ENCODE measurements at regions not wholly inside any gene's neighbourhood (a gene's known extent, or its start where the extent isn't known, plus 50 kb on each side); places are given as distances from the start of the nearest gene placed in this dataset.

GRCh38 chr13:40319699-40320579 is 346.5 kb downstream of the FOXO1 start:
- H3K9ac ChIP-seq (ENCODE audit: insufficient read length, low read depth): no peak overlapping the region
- no peak overlapping the region for H3K4me3 ChIP-seq (ENCODE audit: insufficient read length, low read depth)
- DNase-seq (ENCODE audit: low read depth, low spot score): no peak
- H3K4me1 ChIP-seq (ENCODE audit: insufficient read depth, insufficient read length): no peaks in the 10 kb centered on the region
- peaks cover 5% of the 10 kb centered on the region; the same call in 1 of the 2 replicates for H3K9me3 ChIP-seq (ENCODE audit: insufficient read depth, low read length)
- TF ChIP-seq ZNF274 (IDR thresholded peaks at IDR 0.05; ENCODE audit: low read depth, low read length): no peak
- TF ChIP-seq SUZ12 (IDR thresholded peaks at IDR 0.05; ENCODE audit: extremely low read depth, insufficient read depth, insufficient read length): no peak
- no peak for TF ChIP-seq YY1 (IDR thresholded peaks at IDR 0.05; ENCODE audit: insufficient read depth, insufficient read length)
- no peaks in the 10 kb centered on the region for H3K36me3 ChIP-seq (ENCODE audit: insufficient read depth, insufficient read length, low read length)
- H3K27me3 ChIP-seq (ENCODE audit: insufficient read depth, insufficient read length): no peaks in the 10 kb centered on the region

GRCh38 chr13:40328091-40328490 is 338.4 kb downstream of the FOXO1 start:
- H3K9ac ChIP-seq (ENCODE audit: insufficient read length, low read depth): no peak overlapping the region
- H3K9me3 ChIP-seq (ENCODE audit: insufficient read depth, low read length): peaks cover 5% of the 10 kb centered on the region
- no peak overlapping the region for H3K4me3 ChIP-seq (ENCODE audit: insufficient read length, low read depth)
- no peaks in the 10 kb centered on the region for H3K4me1 ChIP-seq (ENCODE audit: insufficient read depth, insufficient read length)
- no peaks in the 10 kb centered on the region for H3K36me3 ChIP-seq (ENCODE audit: insufficient read depth, insufficient read length, low read length)
- TF ChIP-seq SUZ12 (IDR thresholded peaks at IDR 0.05; ENCODE audit: extremely low read depth, insufficient read depth, insufficient read length): no peak
- TF ChIP-seq YY1 (IDR thresholded peaks at IDR 0.05; ENCODE audit: insufficient read depth, insufficient read length): no peak
- no peak for TF ChIP-seq ZNF274 (IDR thresholded peaks at IDR 0.05; ENCODE audit: low read depth, low read length)
- no peaks in the 10 kb centered on the region for H3K27me3 ChIP-seq (ENCODE audit: insufficient read depth, insufficient read length)
- no peak for DNase-seq (ENCODE audit: low read depth, low spot score)

GRCh38 chr13:40329781-40330485 is 336.5 kb downstream of the FOXO1 start:
- no peaks in the 10 kb centered on the region for H3K36me3 ChIP-seq (ENCODE audit: insufficient read depth, insufficient read length, low read length)
- TF ChIP-seq ZNF274 (IDR thresholded peaks at IDR 0.05; ENCODE audit: low read depth, low read length) (no peak), SUZ12 (IDR thresholded peaks at IDR 0.05; ENCODE audit: extremely low read depth, insufficient read depth, insufficient read length) (no peak), YY1 (IDR thresholded peaks at IDR 0.05; ENCODE audit: insufficient read depth, insufficient read length) (no peak)

GRCh38 chr13:40330950-40331349 is 335.5 kb downstream of the FOXO1 start:
- no peak for DNase-seq (ENCODE audit: low read depth, low spot score)
- TF ChIP-seq ZNF274 (IDR thresholded peaks at IDR 0.05; ENCODE audit: low read depth, low read length) (no peak), YY1 (IDR thresholded peaks at IDR 0.05; ENCODE audit: insufficient read depth, insufficient read length) (no peak), SUZ12 (IDR thresholded peaks at IDR 0.05; ENCODE audit: extremely low read depth, insufficient read depth, insufficient read length) (no peak)
- no peak overlapping the region for H3K9ac ChIP-seq (ENCODE audit: insufficient read length, low read depth)
- no peaks in the 10 kb centered on the region; the same call in 1 of the 2 replicates for H3K9me3 ChIP-seq (ENCODE audit: insufficient read depth, low read length)
- no peaks in the 10 kb centered on the region for H3K36me3 ChIP-seq (ENCODE audit: insufficient read depth, insufficient read length, low read length)
- H3K4me3 ChIP-seq (ENCODE audit: insufficient read length, low read depth): no peak overlapping the region
- no peaks in the 10 kb centered on the region for H3K4me1 ChIP-seq (ENCODE audit: insufficient read depth, insufficient read length)
- no peaks in the 10 kb centered on the region for H3K27me3 ChIP-seq (ENCODE audit: insufficient read depth, insufficient read length)

More at GRCh38 chr13:40329781-40330485, 336.5 kb downstream of the FOXO1 start:
- no peak overlapping the region for H3K4me3 ChIP-seq (ENCODE audit: insufficient read length, low read depth)
- DNase-seq (ENCODE audit: low read depth, low spot score): no peak
- H3K27me3 ChIP-seq (ENCODE audit: insufficient read depth, insufficient read length): no peaks in the 10 kb centered on the region
- no peaks in the 10 kb centered on the region; the same call in 1 of the 2 replicates for H3K9me3 ChIP-seq (ENCODE audit: insufficient read depth, low read length)
- no peaks in the 10 kb centered on the region for H3K4me1 ChIP-seq (ENCODE audit: insufficient read depth, insufficient read length)
- H3K9ac ChIP-seq (ENCODE audit: insufficient read length, low read depth): no peak overlapping the region

GRCh38 chr13:40331802-40332201 is 334.6 kb downstream of the FOXO1 start:
- Histone ChIP-seq H3K9ac (ENCODE audit: insufficient read length, low read depth) (no peak overlapping the region), H3K4me3 (ENCODE audit: insufficient read length, low read depth) (no peak overlapping the region), H3K27me3 (ENCODE audit: insufficient read depth, insufficient read length) (no peaks in the 10 kb centered on the region), H3K9me3 (ENCODE audit: insufficient read depth, low read length) (no peaks in the 10 kb centered on the region; the same call in 1 of the 2 replicates), H3K36me3 (ENCODE audit: insufficient read depth, insufficient read length, low read length) (no peaks in the 10 kb centered on the region), H3K4me1 (ENCODE audit: insufficient read depth, insufficient read length) (no peaks in the 10 kb centered on the region)
- TF ChIP-seq SUZ12 (IDR thresholded peaks at IDR 0.05; ENCODE audit: extremely low read depth, insufficient read depth, insufficient read length) (no peak), ZNF274 (IDR thresholded peaks at IDR 0.05; ENCODE audit: low read depth, low read length) (no peak), YY1 (IDR thresholded peaks at IDR 0.05; ENCODE audit: insufficient read depth, insufficient read length) (no peak)
- no peak for DNase-seq (ENCODE audit: low read depth, low spot score)

GRCh38 chr13:40333226-40333625 is 333.2 kb downstream of the FOXO1 start:
- Histone ChIP-seq H3K9ac (ENCODE audit: insufficient read length, low read depth) (no peak overlapping the region), H3K9me3 (ENCODE audit: insufficient read depth, low read length) (no peaks in the 10 kb centered on the region; the same call in 1 of the 2 replicates), H3K27me3 (ENCODE audit: insufficient read depth, insufficient read length) (no peaks in the 10 kb centered on the region), H3K4me1 (ENCODE audit: insufficient read depth, insufficient read length) (no peaks in the 10 kb centered on the region), H3K36me3 (ENCODE audit: insufficient read depth, insufficient read length, low read length) (no peaks in the 10 kb centered on the region), H3K4me3 (ENCODE audit: insufficient read length, low read depth) (no peak overlapping the region)
- TF ChIP-seq SUZ12 (IDR thresholded peaks at IDR 0.05; ENCODE audit: extremely low read depth, insufficient read depth, insufficient read length): no peak
- no peak for TF ChIP-seq ZNF274 (IDR thresholded peaks at IDR 0.05; ENCODE audit: low read depth, low read length)
- TF ChIP-seq YY1 (IDR thresholded peaks at IDR 0.05; ENCODE audit: insufficient read depth, insufficient read length): no peak
- DNase-seq (ENCODE audit: low read depth, low spot score): no peak

GRCh38 chr13:40334031-40334430 is 332.4 kb downstream of the FOXO1 start:
- H3K9me3 ChIP-seq (ENCODE audit: insufficient read depth, low read length): no peaks in the 10 kb centered on the region; the same call in 1 of the 2 replicates

More at GRCh38 chr13:40334031-40334430, 332.4 kb downstream of the FOXO1 start:
- Histone ChIP-seq H3K36me3 (ENCODE audit: insufficient read depth, insufficient read length, low read length) (no peaks in the 10 kb centered on the region), H3K27me3 (ENCODE audit: insufficient read depth, insufficient read length) (no peaks in the 10 kb centered on the region), H3K4me1 (ENCODE audit: insufficient read depth, insufficient read length) (no peaks in the 10 kb centered on the region), H3K9ac (ENCODE audit: insufficient read length, low read depth) (no peak overlapping the region), H3K4me3 (ENCODE audit: insufficient read length, low read depth) (no peak overlapping the region)
- no peak for TF ChIP-seq ZNF274 (IDR thresholded peaks at IDR 0.05; ENCODE audit: low read depth, low read length)
- TF ChIP-seq YY1 (IDR thresholded peaks at IDR 0.05; ENCODE audit: insufficient read depth, insufficient read length): no peak
- TF ChIP-seq SUZ12 (IDR thresholded peaks at IDR 0.05; ENCODE audit: extremely low read depth, insufficient read depth, insufficient read length): no peak
- no peak for DNase-seq (ENCODE audit: low read depth, low spot score)
